OCI-LY3 (cell line): ENCODE measurements at regions not wholly inside any gene's neighbourhood (a gene's known extent, or its start where the extent isn't known, plus 50 kb on each side); places are given as distances from the start of the nearest gene placed in this dataset.

Source experiments
- H2AFZ ChIP-seq: fragments of 200-600, 300-600 bp; shearing (Covaris generic); 2 replicates; pipeline ENCODE4 v1.6.0; 2014; ENCODE audit warnings: antibody characterized with exemption, low read depth, low read length
- H3K27ac ChIP-seq: fragments of 200-600, 300-600 bp; sonication (generic); 2 replicates; pipeline ENCODE4 v1.5.1; 2014; ENCODE audit warnings: mild to moderate bottlenecking, low read length, moderate library complexity, mixed read lengths
- H3K27me3 ChIP-seq: fragments of 200-600, 300-600 bp; sonication (generic); 2 replicates; pipeline ENCODE4 v1.6.1; 2014; ENCODE audit warnings: low read depth, low read length, mixed read lengths
- H3K36me3 ChIP-seq: fragments of 200-600, 300-600 bp; sonication (generic); replicated peaks from 2 replicates; pipeline ENCODE3; 2014; ENCODE audit warnings: low read depth, low read length, mixed read lengths
- H3K4me1 ChIP-seq: fragments of 300-600, 200-600 bp; sonication (generic); 2 replicates; pipeline ENCODE4 v1.6.1; 2014; ENCODE audit warnings: low read length, mixed read lengths
- H3K4me2 ChIP-seq: fragments of 200-600, 300-600 bp; sonication (generic); 2 replicates; pipeline ENCODE4 v1.6.1; 2014; ENCODE audit warnings: low read length, mixed read lengths
- H3K4me3 ChIP-seq: fragments of 300-600, 200-600 bp; sonication (generic); 2 replicates; pipeline ENCODE4 v1.5.1; 2014; ENCODE audit warnings: antibody characterized with exemption, mild to moderate bottlenecking, low read length, moderate library complexity
- H3K79me2 ChIP-seq: fragments of 300-600, 200-600 bp; shearing (Covaris generic); 2 replicates; pipeline ENCODE4 v1.6.1; 2014; ENCODE audit warnings: mild to moderate bottlenecking, low read length, mixed read lengths
- H3K9ac ChIP-seq: fragments of 300-600, 200-600 bp; shearing (Covaris generic); 2 replicates; pipeline ENCODE4 v1.6.0; 2014; ENCODE audit warnings: mild to moderate bottlenecking, low read length, moderate library complexity
- H3K9me3 ChIP-seq: fragments of 200-600, 300-600 bp; shearing (Covaris generic); 2 replicates; pipeline ENCODE4 v1.6.1; 2014; ENCODE audit warnings: low read length, mixed read lengths; ENCODE audit not compliant: insufficient read depth
- H4K20me1 ChIP-seq: fragments of 200-600, 300-600 bp; sonication (generic); 2 replicates; pipeline ENCODE4 v1.6.1; 2016; ENCODE audit warnings: low read length, mixed read lengths; ENCODE audit not compliant: insufficient read depth
- EZH2phosphoT487 ChIP-seq: fragments of 200-600 bp; shearing (Covaris generic); IDR thresholded peaks from 2 replicates; pipeline ENCODE4 v1.6.1; 2018; ENCODE audit warnings: antibody characterized with exemption, mixed run types, low read depth
- TF ChIP-seq, protein P1 (sequence below): fragments of 200-600, 300-600 bp; sonication (generic); IDR thresholded peaks from 2 replicates; pipeline ENCODE4 v1.5.1; 2014; ENCODE audit warnings: antibody characterized with exemption, low read length, low read depth

DNA sequence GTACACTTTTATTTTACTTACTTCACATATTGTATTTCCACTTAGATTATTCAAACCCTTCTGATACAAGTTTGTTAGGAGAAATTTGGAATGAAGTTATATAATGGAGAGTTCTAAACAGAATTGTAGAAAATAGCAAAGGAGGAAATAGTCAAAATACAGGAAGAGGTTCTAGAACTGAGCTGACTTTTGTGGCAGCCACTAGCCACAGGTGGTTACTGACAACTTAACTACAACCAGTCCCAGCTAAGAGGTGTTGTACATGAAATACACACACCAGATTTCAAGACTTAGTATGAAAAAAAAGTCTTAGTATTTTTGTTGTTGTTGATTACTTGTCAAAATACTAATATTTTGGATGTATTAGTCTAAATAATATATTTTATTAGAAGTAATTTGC lies 727.4 kb upstream of the CITED2 start:
- no peak overlapping the region for H3K27ac ChIP-seq
- H3K9me3 ChIP-seq = no peaks in the 10 kb centered on the region
- no peaks in the 10 kb centered on the region for H3K4me1 ChIP-seq
- H3K4me2 ChIP-seq = no peak overlapping the region
- no peaks in the 10 kb centered on the region for H3K36me3 ChIP-seq
- no peak overlapping the region for H2AFZ ChIP-seq
- H3K4me3 ChIP-seq = no peak overlapping the region
- no peaks in the 10 kb centered on the region for H4K20me1 ChIP-seq
- no peak overlapping the region for H3K9ac ChIP-seq
- no peaks in the 10 kb centered on the region for H3K27me3 ChIP-seq
- TF ChIP-seq EZH2phosphoT487 = no peak
- TF ChIP-seq, protein P1, sequence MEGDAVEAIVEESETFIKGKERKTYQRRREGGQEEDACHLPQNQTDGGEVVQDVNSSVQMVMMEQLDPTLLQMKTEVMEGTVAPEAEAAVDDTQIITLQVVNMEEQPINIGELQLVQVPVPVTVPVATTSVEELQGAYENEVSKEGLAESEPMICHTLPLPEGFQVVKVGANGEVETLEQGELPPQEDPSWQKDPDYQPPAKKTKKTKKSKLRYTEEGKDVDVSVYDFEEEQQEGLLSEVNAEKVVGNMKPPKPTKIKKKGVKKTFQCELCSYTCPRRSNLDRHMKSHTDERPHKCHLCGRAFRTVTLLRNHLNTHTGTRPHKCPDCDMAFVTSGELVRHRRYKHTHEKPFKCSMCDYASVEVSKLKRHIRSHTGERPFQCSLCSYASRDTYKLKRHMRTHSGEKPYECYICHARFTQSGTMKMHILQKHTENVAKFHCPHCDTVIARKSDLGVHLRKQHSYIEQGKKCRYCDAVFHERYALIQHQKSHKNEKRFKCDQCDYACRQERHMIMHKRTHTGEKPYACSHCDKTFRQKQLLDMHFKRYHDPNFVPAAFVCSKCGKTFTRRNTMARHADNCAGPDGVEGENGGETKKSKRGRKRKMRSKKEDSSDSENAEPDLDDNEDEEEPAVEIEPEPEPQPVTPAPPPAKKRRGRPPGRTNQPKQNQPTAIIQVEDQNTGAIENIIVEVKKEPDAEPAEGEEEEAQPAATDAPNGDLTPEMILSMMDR = no peak
- H3K79me2 ChIP-seq = no peaks in the 10 kb centered on the region

DNA sequence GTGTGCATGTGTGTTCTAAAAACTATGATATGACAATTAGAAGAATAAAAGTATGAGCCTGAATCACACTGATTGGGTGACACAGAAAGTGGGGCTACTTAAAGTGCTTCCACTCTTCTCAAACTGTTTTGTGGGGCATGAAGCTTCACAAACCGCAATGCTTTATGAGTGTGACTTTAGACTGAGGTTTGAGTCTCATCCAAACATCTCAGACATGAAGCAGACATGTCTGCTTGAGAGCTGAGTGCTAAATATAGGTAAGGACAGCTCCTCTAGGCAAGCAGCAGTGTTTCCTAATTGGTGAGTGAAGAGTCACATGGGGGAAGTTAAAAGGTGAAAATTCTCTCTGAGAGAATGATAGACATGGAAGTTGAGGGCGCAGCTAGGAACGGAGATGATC lies 726.9 kb upstream of the CITED2 start:
- no peak overlapping the region for H3K4me3 ChIP-seq
- no peak overlapping the region for H3K27ac ChIP-seq
- no peak overlapping the region for H2AFZ ChIP-seq
- H3K4me1 ChIP-seq = no peaks in the 10 kb centered on the region
- H3K4me2 ChIP-seq = no peak overlapping the region
- no peaks in the 10 kb centered on the region for H3K27me3 ChIP-seq
- H3K36me3 ChIP-seq = no peaks in the 10 kb centered on the region
- no peak overlapping the region for H3K9ac ChIP-seq
- no peaks in the 10 kb centered on the region for H3K79me2 ChIP-seq
- no peaks in the 10 kb centered on the region for H4K20me1 ChIP-seq
- TF ChIP-seq, protein P1 = no peak
- no peak for TF ChIP-seq EZH2phosphoT487
- H3K9me3 ChIP-seq = no peaks in the 10 kb centered on the region

DNA sequence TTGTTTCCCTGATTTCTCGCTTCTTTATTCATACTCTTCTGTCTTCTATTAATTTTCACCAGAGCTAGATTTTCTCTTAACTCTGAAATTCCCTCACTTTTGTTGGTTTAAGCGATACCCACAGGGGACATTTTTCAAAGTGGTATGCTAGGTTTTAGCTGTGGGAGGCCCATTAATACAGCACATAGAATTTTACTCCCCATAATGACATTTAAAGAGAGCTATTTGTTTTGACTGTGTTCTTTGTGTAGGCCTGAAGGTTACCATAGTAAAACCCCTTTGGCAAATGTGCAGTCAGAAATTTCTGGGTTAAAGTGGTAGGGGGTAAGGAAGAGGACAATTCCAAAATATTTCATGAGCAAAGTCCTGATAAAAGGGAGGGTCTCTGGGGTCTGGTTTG lies 721.1 kb upstream of the CITED2 start:
- Histone ChIP-seq H3K4me3 (no peak overlapping the region), H4K20me1 (no peaks in the 10 kb centered on the region)

DNA sequence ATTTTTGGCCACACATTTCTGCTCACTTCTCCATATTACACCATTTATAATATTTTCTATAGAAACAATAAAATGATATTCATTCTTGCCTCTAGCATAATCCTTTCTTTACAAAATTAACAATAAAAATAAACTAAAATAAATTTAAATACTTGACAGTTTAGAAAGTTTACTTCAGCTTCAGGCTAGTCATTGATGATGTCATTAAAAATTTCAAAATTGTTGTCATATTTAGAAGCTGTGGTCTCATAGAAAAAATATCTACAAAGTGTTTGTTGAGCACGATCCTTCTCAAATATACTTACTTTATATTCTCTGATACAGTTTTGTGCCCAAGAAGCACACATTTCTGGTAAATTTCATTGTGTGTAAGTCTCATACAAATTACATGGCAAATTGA lies 717.4 kb upstream of the CITED2 start:
- no peaks in the 10 kb centered on the region for H3K36me3 ChIP-seq
- no peak overlapping the region for H3K4me2 ChIP-seq
- H2AFZ ChIP-seq = no peak overlapping the region
- TF ChIP-seq EZH2phosphoT487 = no peak
- TF ChIP-seq, protein P1 = no peak
- no peak overlapping the region for H3K4me3 ChIP-seq
- no peaks in the 10 kb centered on the region for H3K79me2 ChIP-seq
- no peak overlapping the region for H3K27ac ChIP-seq
- no peak overlapping the region for H3K9ac ChIP-seq
- no peaks in the 10 kb centered on the region for H3K4me1 ChIP-seq
- no peaks in the 10 kb centered on the region for H3K27me3 ChIP-seq
- H4K20me1 ChIP-seq = no peaks in the 10 kb centered on the region
- H3K9me3 ChIP-seq = no peaks in the 10 kb centered on the region

More for the DNA sequence above, 721.1 kb upstream of the CITED2 start:
- Histone ChIP-seq H3K9me3 (no peaks in the 10 kb centered on the region), H3K4me2 (no peak overlapping the region), H3K79me2 (no peaks in the 10 kb centered on the region), H3K27me3 (no peaks in the 10 kb centered on the region), H3K4me1 (no peaks in the 10 kb centered on the region), H3K36me3 (no peaks in the 10 kb centered on the region), H2AFZ (no peak overlapping the region), H3K27ac (no peak overlapping the region), H3K9ac (no peak overlapping the region)
- no peak for TF ChIP-seq EZH2phosphoT487
- TF ChIP-seq, protein P1 = no peak
